BJ (cell line): ENCODE measurements at regions not wholly inside any gene's neighbourhood (a gene's known extent, or its start where the extent isn't known, plus 50 kb on each side); places are given as distances from the start of the nearest gene placed in this dataset.
"Not testable (repeated sequence)": the region's sequence is repeated elsewhere in the genome, so short reads cannot be mapped to it uniquely, and the experiment has no call there.

Experiments used
- CTCF ChIA-PET: fragments of 350-600 bp; formaldehyde crosslinking; extraction: SDS; loops from one replicate; lab custom pipeline; 2021; ENCODE audit warnings: antibody characterized with exemption, inconsistent platforms; lab: Yijun Ruan, JAX
- POLR2A ChIA-PET: fragments of 300-600 bp; sonication (Branson Sonifier 250); formaldehyde crosslinking; extraction: SDS; loops from one replicate; lab custom pipeline; 2021; ENCODE audit warnings: antibody characterized with exemption; lab: Charles Lee
- DNase-seq: peaks from one replicate; pipeline ENCODE4 v3.0.0-alpha.2; 2011; ENCODE audit warnings: low read depth
- H3K27me3 ChIP-seq: 2 replicates; pipeline ENCODE4 v1.6.0; 2011; ENCODE audit warnings: low read length; ENCODE audit not compliant: control insufficient read depth, insufficient read depth
- H3K36me3 ChIP-seq: 2 replicates; pipeline ENCODE4 v1.5.1; 2011; ENCODE audit warnings: low read length; ENCODE audit not compliant: control insufficient read depth, insufficient read depth
- H3K4me3 ChIP-seq: 2 replicates; pipeline ENCODE4 v1.5.1; 2011; ENCODE audit warnings: low read depth, mild to moderate bottlenecking, control low read depth, low read length
- TF ChIP-seq, protein P1 (sequence below): IDR thresholded peaks from 2 replicates; pipeline ENCODE4 v1.5.1; 2011; ENCODE audit warnings: low read depth, mild to moderate bottlenecking, control low read depth, inconsistent platforms, low read length, moderate library complexity; ENCODE audit not compliant: insufficient read depth

DNA sequence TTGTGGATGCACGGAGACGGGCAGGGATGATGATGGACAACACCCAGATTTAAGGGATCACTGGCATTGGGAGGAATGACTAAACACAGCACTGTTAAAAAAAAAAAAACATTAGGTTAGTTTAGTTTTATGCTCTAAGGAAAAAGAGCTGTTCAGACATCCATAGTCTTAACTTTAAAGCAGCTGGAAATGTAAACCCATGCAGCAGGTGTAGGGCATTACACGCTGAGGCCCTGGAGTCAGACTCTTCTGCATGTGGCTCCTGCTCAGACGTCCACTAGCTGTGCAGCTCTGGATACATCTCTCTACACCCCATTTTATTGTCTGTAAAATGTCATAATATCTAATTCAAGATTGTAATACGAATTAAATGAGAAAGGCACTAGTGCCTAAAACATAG lies 191.8 kb upstream of the RASGRP1 start:
- CTCF ChIA-PET = no interaction called here
- TF ChIP-seq, protein P1, sequence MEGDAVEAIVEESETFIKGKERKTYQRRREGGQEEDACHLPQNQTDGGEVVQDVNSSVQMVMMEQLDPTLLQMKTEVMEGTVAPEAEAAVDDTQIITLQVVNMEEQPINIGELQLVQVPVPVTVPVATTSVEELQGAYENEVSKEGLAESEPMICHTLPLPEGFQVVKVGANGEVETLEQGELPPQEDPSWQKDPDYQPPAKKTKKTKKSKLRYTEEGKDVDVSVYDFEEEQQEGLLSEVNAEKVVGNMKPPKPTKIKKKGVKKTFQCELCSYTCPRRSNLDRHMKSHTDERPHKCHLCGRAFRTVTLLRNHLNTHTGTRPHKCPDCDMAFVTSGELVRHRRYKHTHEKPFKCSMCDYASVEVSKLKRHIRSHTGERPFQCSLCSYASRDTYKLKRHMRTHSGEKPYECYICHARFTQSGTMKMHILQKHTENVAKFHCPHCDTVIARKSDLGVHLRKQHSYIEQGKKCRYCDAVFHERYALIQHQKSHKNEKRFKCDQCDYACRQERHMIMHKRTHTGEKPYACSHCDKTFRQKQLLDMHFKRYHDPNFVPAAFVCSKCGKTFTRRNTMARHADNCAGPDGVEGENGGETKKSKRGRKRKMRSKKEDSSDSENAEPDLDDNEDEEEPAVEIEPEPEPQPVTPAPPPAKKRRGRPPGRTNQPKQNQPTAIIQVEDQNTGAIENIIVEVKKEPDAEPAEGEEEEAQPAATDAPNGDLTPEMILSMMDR = no peak
- H3K4me3 ChIP-seq = no peak overlapping the region
- POLR2A ChIA-PET = no interaction called here
- H3K27me3 ChIP-seq = peaks cover 1% of the 10 kb centered on the region; the same call in 1 of the 2 replicates
- DNase-seq = no peak
- no peaks in the 10 kb centered on the region for H3K36me3 ChIP-seq

DNA sequence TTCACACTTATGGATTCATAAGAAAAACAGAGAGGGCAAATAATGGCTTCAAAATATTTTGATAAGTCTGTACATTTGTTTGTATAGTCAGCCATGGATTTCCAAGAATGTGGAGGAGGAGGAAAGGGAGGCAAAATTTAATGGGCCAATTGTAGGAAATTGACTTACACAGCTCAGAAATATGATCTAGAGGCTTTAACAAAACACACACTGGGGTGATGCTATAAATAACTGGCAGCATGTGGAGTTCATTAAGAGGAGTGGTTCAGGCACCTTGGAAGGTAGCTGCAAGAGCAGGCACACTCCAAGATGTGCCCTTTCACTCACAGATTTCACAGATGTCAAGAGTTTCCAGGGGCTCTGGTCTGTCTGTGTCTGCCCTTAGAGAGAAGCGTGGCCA lies 193.4 kb upstream of the RASGRP1 start:
- H3K27me3 ChIP-seq = peaks cover 1% of the 10 kb centered on the region; the same call in 1 of the 2 replicates
- TF ChIP-seq, protein P1 = no peak
- no peaks in the 10 kb centered on the region for H3K36me3 ChIP-seq
- ChIA-PET POLR2A (interaction anchor here (0.5 to 1.1 kb wide), 5 partner anchors 13 to 774 kb away, joined by 3 to 7 read pairs (median 3); no protein-coding TSS in a partner anchor), CTCF (interaction anchor here (1.2 to 2.6 kb wide), 4 partner anchors 9 to 50 kb away, joined by 4 to 12 read pairs (median 4); no protein-coding TSS in a partner anchor)
- H3K4me3 ChIP-seq = no peak overlapping the region
- DNase-seq = peak; percentile 71

DNA sequence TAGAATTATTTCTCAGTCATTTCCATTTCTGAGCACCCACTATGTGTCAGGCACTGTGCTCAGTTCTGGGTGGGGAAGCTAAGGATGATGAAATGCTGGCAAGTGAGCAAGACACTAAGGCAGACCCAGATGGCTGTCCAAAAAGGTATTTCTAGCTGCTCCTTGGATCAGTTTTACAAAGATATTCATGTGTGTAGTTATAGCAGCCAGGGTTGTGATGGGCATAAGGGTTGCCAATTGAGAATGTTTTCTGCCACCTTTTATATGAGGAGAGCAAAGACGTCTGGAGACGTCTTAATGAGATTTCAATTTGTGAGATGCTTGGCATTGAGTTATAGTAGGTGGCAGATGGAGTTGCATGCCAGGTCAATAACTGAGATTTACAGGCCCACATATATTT lies 197.1 kb upstream of the RASGRP1 start:
- ChIA-PET POLR2A (no interaction called here), CTCF (interaction anchor here (1.3 kb wide), 1 partner anchor 8 kb away, joined by 3 read pairs; no protein-coding TSS in a partner anchor)
- DNase-seq = no peak
- H3K4me3 ChIP-seq = no peak overlapping the region
- TF ChIP-seq, protein P1 = no peak
- no peaks in the 10 kb centered on the region for H3K36me3 ChIP-seq
- H3K27me3 ChIP-seq = no peaks in the 10 kb centered on the region

DNA sequence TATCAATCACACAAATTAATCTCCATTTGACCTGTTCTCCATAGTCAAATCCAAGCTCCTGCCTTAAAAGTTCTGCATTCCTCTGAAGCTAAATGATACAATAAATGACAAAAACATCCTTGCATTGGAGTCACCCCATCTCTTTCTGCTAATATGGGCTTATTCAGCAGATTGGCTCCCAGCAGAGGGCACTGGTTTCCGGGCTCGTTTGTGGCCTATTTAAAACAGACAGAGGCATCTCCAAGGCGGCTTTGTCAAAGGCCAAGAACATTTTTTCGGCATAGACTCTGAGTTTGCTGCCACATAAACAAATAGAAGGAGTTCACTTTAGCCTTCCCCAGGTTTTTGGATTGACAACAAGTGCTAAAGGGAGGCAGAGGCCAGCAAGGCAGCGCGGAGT lies 204.4 kb upstream of the RASGRP1 start:
- POLR2A ChIA-PET = interaction anchor here (0.7 kb wide), 1 partner anchor 27 kb away, joined by 3 read pairs; no protein-coding TSS in a partner anchor
- TF ChIP-seq, protein P1 = peak; percentile 40
- DNase-seq = no peak
- CTCF ChIA-PET = interaction anchor here (1.4 to 2.7 kb wide), 3 partner anchors 10 to 48 kb away, joined by 3 to 12 read pairs (median 7); no protein-coding TSS in a partner anchor
- no peak overlapping the region for H3K4me3 ChIP-seq
- H3K36me3 ChIP-seq = no peaks in the 10 kb centered on the region
- H3K27me3 ChIP-seq = no peaks in the 10 kb centered on the region

DNA sequence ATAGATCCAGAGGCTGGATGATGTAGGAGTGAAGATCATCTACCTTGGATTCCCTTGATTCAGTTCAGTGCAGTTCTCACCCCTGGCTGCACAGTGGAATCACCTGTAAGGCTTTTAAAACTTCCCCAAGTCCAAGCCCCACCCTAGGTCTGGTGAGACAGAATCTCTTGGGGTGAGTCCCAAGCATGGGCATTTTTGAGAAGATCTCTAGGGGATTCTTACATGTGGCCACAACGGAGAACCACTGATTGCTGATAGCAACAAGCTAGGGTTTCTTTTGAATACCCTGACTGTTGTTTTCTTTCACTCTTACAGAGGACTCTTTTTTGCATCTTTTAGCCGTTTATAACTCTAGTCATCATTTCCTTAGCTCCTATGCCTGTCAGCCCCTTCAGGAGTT lies 204.9 kb upstream of the RASGRP1 start:
- CTCF ChIA-PET = interaction anchor here (1.0 to 2.7 kb wide), 4 partner anchors 9 to 47 kb away, joined by 3 to 12 read pairs (median 5); no protein-coding TSS in a partner anchor
- TF ChIP-seq, protein P1 = no peak
- Histone ChIP-seq H3K27me3 (no peaks in the 10 kb centered on the region), H3K4me3 (no peak overlapping the region), H3K36me3 (no peaks in the 10 kb centered on the region)
- POLR2A ChIA-PET = interaction anchor here (0.7 kb wide), 1 partner anchor 26 kb away, joined by 3 read pairs; no protein-coding TSS in a partner anchor
- no peak for DNase-seq

DNA sequence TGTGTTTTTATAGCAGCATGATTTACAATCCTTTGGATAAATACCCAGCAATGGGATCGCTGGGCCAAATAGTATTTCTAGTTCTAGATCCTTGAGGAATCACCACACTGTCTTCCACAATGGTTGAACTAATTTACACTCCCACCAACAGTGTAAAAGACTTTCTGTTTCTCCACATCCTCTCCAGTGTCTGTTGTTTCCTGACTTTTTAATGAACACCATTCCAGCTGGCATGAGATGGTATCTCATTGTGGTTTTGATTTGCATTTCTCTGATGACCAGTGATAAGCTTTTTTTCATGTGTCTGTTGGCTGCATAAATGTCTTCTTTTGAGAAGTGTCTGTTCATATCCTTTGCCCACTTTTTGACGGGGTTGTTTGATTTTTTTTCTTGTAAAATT lies 209.5 kb upstream of the RASGRP1 start:
- H3K27me3 ChIP-seq, H3K4me3 ChIP-seq, H3K36me3 ChIP-seq, DNase-seq, CTCF ChIA-PET, POLR2A ChIA-PET: not testable (repeated sequence)
